ENCODE measurements at regions not wholly inside any gene's neighbourhood (a gene's known extent, or its start where the extent isn't known, plus 50 kb on each side); places are given as distances from the start of the nearest gene placed in this dataset.

DNA sequence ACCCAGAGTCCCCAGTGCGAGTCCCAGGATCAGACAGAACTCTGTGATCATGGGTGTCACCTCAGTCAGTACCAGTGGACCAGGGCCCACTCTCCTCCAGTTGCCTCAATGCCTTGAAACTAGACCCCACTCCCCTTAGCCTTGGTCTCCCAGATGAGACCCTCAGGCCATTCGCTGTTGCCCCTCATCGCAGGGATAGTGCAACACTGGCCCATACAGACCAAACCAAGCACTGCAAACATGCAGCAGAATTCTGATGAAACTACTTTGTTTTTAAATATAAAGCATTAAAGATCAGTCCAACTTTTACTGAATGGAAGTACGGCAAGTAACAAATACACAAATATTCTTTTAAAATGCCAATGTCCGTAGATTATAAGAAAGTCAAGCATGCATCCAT is 101.2 kb upstream of the NT5E start:
- TF ChIP-seq, protein P1, sequence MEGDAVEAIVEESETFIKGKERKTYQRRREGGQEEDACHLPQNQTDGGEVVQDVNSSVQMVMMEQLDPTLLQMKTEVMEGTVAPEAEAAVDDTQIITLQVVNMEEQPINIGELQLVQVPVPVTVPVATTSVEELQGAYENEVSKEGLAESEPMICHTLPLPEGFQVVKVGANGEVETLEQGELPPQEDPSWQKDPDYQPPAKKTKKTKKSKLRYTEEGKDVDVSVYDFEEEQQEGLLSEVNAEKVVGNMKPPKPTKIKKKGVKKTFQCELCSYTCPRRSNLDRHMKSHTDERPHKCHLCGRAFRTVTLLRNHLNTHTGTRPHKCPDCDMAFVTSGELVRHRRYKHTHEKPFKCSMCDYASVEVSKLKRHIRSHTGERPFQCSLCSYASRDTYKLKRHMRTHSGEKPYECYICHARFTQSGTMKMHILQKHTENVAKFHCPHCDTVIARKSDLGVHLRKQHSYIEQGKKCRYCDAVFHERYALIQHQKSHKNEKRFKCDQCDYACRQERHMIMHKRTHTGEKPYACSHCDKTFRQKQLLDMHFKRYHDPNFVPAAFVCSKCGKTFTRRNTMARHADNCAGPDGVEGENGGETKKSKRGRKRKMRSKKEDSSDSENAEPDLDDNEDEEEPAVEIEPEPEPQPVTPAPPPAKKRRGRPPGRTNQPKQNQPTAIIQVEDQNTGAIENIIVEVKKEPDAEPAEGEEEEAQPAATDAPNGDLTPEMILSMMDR (conservative IDR thresholded peaks at IDR 0.05 in 1 of 2, IDR thresholded peaks at IDR 0.05 in 1 of 2; ENCODE audit: extremely low read depth in 1 of 2, insufficient read depth in 1 of 2, low read depth in 1 of 2, low read length in 2 of 2), result peak; percentile 4 to 10
- no peak for TF ChIP-seq EZH2 (IDR thresholded peaks at IDR 0.05; ENCODE audit: borderline replicate concordance, low read length)
